GM18909 (cell line): ENCODE measurements at regions not wholly inside any gene's neighbourhood (a gene's known extent, or its start where the extent isn't known, plus 50 kb on each side); places are given as distances from the start of the nearest gene placed in this dataset.
A peak's percentile ranks its signal among the peaks of the same experiment; 100 is the strongest.

ENCODE experiments used
- ATAC-seq: cut with Tn5 transposase; IDR thresholded peaks from one replicate; pipeline ENCODE4 v1.9.1; 2021; ENCODE audit warnings: mild to moderate bottlenecking; ENCODE audit not compliant: unreplicated experiment, poor library complexity

DNA sequence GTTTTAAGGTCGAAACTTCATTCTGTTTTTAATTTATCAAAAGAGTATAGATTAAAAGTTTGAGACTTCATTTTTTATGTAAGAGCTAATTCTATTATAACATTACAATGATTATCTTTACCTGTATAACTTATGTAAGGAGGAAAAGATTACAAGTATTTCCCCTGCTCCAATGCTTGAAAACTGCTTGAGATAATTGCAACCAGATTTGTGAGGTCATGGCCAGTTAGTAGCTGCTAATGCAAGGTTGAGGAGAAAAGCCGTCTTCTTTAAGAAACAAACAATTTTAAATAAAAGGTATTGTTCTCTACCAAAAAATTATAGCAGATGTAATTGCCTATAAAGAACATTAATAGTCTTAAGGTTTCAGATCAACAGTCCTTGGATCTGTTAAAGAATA is 208.3 kb upstream of the UBE2E2 start:
- ATAC-seq, result no peak

- no peak for ATAC-seq
Observed at GRCh38 chr3:22996920-22997571, 206.1 kb upstream of the UBE2E2 start.

GRCh38 chr3:23000371-23000770 is 202.8 kb upstream of the UBE2E2 start:
- no peak for ATAC-seq

- no peak for ATAC-seq
Observed at GRCh38 chr3:23002151-23002550, 201.0 kb upstream of the UBE2E2 start.

DNA sequence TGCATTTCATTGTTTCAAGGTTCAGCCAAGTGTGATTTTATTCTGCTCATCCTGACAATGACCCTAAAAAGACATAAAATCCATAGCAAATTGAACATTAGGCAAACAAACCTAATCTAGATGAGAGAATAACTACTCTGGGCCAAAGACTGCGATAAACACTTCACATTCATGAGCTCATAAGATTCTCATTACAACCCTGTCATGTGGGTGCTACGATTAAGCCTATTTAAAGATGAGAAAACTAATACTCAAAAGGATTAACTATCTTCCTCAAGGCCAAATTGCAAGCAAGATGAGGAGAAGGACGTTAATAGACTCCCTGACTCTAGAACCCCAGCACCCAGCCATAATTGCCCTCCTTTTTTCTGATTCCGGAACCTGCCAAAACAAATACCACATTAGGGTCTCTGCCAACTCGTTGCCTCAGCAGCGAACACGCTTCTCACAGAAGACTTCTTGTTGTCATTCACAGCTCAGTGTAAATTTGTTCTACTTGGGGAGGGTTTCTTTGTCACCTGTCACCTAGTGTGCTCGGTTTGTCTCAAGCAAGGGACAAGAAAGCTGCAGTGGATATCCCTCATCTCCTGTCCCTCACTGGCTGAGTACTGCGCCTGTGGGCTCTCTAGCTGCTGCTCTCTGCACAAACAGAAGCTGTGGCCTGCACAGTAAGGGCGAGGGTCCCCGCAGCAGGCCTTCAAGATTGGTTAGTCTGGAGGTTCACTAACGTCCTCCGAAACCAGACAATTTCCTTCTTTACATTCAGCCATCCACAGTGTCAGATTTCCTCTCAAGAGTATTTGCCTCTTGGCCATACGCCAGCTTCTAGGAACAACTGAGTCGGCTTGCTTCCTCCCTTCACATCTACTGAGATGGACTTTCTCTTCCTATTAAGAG is 200.0 kb upstream of the UBE2E2 start:
- ATAC-seq, result no peak

- ATAC-seq, result no peak
Observed at GRCh38 chr3:23003733-23004046, 199.4 kb upstream of the UBE2E2 start.

DNA sequence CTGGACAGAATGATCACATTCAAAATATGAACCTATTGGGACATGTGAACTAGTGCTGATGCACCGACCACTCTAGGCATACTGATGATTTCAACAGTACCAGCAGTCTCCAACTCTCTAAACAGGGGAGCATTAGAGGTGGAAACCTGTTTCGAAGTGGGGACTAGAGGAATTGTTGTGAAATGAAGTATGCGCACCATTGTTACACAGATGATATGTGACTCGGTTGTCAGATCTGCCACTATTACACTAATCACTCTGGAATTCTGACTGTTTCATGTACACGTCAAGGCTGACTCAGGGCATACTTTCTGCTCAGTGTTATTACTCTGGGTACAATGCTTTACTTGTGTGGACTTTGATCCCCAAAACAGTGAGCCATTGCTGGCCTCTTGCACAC is 198.2 kb upstream of the UBE2E2 start:
- ATAC-seq, result no peak

- no peak for ATAC-seq
Observed at GRCh38 chr3:23017801-23018200, 185.3 kb upstream of the UBE2E2 start.

DNA sequence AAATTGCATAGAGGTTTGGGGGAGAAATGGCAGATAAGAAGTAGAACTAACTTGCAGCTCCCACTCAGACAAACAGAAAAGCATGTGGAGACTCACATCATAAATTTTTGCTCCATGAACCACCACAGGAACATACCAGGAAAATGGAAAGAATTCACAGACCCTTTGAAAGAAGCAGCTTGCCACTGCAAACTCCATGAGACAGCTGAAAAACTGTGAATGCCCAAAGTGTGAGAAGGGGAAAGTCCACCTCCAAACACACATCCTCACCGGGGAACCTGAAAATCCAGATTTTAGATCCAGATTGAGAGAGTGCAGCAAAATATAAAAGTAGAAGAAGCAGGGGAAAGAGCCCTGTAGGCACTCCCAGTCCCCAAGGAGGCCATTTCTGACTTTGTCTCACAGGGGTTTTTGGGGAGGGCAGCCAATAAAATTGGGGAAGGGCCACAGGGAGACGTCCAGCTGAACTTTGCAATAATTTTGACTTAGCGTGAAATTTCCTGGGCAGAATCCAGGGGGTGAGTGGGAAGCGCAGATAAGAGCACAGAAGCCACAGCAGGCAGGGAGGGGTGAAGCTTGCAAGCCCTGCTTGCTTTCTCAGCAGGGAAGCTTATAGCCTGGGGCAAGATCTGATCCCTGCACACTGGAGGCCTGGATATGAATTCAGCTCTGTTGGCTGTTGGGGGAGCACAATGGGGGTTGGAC is 183.4 kb upstream of the UBE2E2 start:
- no peak for ATAC-seq

DNA sequence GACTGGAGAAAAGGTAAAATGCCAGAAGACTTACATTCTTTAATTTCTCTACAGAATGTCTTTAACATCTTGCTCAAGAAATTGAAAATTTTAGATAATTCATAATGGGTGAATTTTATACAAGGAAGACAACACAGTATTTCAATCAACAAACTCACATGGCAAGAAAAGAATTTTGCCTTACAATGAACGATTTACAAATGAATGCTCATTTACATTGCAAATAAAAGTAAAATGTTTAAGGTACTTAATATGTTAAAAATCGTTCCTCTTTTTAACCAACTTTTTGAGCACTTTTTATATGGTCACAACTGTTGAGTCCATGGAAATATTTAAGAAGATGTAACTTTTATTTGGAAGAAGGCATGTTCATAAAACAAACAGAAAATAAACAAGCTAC is 174.8 kb upstream of the UBE2E2 start:
- no peak for ATAC-seq

- no peak for ATAC-seq
Observed at GRCh38 chr3:23029001-23029400, 174.1 kb upstream of the UBE2E2 start.

DNA sequence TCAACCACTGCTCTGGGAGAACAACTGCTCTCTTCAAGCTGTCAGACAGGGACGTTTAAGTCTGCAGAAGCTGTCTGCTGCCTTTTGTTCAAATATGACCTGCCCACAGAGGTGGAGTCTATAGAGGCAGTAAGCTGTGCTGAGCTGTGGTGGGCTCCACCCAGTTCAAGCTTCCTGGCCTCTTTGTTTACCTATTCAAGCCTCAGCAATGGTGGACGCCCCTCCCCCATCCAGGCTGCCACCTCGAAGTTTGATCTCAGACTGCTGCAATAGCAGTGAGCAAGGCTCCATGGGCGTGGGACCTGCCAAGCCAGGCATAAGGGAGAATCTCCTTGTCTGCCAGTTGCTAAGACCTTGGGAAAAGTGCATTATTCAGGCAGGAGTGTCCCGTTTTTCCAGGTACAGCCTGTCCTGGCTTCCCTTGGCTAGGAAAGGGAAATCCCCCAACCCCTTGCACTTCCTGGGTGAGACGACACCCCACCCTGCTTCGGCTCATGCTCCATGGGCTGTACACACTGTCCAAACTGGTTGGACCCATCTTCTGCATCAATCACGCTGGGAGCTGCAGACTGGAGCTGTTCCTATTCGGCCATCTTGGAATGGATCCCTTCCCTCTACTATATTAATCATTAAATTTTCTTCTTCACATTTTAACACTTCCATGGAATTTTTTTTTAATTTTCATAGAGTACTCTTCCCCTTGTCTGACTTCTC is 167.0 kb upstream of the UBE2E2 start:
- ATAC-seq, result no peak

GRCh38 chr3:23036728-23037127 is 166.4 kb upstream of the UBE2E2 start:
- ATAC-seq, result peak; percentile 85

DNA sequence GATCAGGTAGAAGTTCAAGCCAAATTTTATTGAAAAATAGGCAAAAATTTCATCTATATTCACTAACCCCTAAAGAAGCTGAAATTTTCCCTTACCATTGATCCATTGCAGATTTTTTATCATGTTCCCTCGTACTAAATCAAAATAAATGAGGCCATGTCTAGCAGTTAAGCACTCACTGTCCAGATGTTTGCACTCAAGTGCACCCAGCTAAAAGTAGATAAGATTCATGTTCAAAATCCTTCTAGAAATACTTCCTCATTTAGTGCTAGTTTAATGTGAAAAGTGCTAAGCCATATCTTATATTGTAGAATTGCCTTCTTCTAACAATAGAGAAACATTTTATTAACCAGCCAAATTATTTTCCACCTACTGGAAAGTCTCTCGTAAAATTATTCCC is 164.7 kb upstream of the UBE2E2 start:
- no peak for ATAC-seq

GRCh38 chr3:23041918-23042696 is 161.0 kb upstream of the UBE2E2 start:
- ATAC-seq, result no peak

DNA sequence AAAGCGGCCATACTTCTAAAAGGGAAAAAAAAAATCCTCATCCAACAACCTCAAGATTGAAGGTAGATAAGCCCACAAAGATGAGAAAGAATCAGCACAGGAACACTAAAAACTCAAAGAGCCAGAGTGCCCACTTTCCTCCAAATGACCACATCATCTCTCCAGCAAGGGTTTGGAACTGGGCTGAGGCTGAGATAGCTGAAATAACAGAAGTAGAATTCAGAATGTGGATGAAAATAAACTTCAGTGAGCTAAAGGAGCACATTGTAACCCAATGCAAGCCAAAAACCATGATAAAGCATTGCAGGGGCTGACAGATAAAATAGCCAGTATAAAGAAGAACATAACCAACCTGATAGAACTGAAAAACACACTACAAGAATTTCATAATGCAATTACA is 158.7 kb upstream of the UBE2E2 start:
- ATAC-seq, result no peak

GRCh38 chr3:23046536-23046935 is 156.6 kb upstream of the UBE2E2 start:
- no peak for ATAC-seq

GRCh38 chr3:23051240-23052140 is 151.6 kb upstream of the UBE2E2 start:
- no peak for ATAC-seq

DNA sequence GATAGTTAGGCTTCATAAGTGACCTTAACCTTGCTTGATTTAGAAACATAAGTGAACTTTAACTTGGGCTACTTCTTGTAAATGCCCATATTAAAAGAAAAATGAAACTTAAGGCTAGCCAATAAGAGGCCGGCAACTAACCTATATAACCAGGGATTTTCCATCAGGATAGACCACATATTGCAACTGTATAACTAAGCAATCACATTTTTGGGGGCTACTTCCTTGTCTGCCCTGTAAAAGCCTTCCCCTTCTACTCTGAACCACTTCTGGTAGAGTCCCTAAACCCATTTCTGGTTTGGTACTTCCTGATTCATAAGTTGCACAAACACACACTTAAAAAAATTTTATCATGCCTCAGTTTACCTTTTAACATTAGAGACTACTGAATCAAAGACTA is 150.9 kb upstream of the UBE2E2 start:
- no peak for ATAC-seq
